NCI-H345 treated with DMSO at 0.1 percent for 48 hours (cell line): ENCODE measurements at regions not wholly inside any gene's neighbourhood (a gene's known extent, or its start where the extent isn't known, plus 50 kb on each side); places are given as distances from the start of the nearest gene placed in this dataset.
A peak's percentile ranks its signal among the peaks of the same experiment; 100 is the strongest.

Experiments used
- DNase-seq: peaks from one replicate; lab custom pipeline; 2025; ENCODE audit not compliant: unreplicated experiment; lab: John Stamatoyannopoulos, UW

GRCh38 chr18:25875551-25876240, 214.7 kb downstream of the SS18 start:
- no peak for DNase-seq

DNA sequence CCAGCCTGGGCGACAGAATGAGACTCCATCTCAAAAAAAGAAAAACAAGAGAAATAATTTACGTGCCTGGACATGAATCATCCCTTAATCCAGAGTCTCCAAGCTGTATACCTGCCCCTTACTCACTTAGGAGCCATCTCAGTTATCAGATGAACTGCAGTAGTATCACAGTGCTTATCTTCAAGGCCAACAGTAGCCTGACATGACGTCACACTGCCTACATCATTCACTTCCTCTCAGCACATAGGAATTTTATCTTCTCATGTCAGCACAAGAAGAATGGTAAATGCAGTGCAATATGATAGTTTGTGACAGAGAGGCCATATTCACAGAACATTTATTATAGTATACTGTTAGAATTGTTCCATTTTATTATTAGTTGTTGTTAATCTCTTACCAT, 216.6 kb downstream of the SS18 start:
- no peak for DNase-seq

GRCh38 chr18:25866331-25866730, 224.1 kb downstream of the SS18 start:
- DNase-seq, result no peak

GRCh38 chr18:25862881-25863600, 227.4 kb downstream of the SS18 start:
- no peak for DNase-seq

DNA sequence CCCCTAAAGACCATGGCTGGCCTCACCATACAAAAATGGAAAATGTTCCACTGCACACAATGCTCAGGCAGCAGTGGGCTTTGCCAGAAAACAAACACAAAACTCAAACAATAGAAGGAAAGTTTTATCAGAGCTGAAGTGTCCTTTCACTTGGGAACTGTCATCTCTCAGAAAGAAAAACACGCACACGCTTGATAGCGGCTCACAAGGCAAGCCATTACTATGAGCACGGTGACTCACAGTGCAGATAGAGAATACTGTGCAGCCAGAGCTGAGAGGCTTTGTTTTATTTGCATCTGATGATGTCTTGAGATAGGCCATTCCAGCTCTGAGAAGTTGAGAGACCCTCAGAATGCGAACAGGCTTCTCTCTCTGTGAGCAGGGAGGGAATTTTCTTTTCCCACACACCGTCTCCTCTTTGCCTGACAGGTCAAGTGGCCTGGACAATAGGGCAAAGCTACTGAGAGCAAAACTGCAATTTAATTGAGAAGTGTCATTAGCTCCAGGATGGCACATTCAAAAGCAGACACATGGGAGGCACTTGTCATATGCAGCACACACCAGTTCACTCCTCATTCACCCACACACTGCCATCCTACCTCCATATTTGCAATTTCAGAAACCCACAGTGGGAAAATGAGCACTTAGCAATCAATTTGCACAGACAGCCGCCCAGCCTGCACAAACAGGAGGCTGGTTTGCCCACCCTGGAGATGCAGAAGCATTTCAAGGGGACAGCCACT, 236.6 kb downstream of the SS18 start:
- DNase-seq, result no peak

- no peak for DNase-seq
Observed at GRCh38 chr18:25843791-25844190, 246.6 kb downstream of the SS18 start.

DNA sequence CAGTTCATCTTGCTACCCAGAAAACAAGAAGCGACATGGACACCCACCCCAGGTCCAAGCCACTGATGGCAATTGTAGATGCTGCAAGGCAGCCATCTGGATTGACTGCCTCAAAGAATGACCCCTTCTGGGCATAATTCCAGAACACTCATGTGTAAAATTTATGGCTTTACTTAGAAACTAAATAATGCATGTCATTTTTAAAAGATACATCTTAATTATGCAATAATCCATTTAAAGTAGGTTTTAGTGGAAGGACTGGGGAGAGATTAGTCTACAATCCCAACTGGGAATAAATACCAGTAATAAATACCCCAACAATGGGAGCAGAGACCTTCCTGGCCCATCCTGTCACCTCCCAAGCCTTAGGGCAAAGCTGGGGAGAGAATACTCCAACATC, 247.7 kb downstream of the SS18 start:
- no peak for DNase-seq

- DNase-seq, result no peak
Observed at GRCh38 chr18:25834061-25834460, 256.4 kb downstream of the SS18 start.

DNA sequence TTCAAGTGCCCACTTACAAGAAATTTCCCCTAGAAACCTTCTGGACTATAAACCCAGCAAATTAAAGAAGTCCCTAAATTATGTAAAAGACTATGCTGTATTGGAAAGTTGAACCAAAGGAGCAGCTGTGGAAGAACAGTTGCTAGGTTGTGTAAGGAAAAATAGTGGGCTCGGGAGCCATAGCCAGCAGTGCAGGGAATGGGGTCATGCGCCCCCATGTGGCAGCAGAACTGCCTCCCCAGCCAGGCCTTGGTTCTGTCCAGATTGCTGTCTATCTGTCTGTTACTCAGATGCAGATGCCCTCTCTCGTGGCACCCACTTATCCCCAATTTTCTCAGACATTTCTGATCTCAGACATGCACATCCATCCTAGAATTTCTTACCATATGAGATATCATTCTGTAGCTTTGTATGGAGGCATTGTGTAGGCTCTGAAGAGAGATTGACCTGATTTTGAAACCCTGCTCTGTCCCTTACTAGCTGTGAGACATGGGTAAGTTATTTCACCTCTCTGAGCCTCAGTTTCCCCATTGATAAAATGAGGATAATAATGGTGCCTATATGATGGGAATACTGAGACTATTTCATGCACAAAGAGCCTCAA, 258.3 kb downstream of the SS18 start:
- DNase-seq, result peak; percentile 35

- no peak for DNase-seq
Observed at GRCh38 chr18:25831301-25831701, 259.1 kb downstream of the SS18 start.

DNA sequence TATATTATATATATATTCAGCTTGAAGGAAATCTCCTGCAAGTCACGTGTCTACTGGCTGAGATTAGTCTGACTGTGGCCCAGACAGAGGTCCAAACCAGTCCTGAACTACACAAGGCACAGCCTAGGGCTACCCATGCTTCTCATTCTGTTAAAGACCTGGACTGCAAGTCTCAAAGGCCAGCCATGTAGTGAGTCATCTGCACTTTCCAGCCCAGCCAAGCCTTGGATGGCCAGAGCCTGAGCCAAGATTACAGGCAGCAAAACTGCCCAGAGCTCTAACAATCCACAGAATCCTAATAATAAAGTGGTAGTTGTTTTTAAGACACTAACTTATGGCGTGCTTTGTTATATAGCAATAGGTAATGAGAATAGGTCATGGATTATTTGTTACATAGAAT, 259.6 kb downstream of the SS18 start:
- no peak for DNase-seq

GRCh38 chr18:25827961-25828561, 262.4 kb downstream of the SS18 start:
- no peak for DNase-seq

DNA sequence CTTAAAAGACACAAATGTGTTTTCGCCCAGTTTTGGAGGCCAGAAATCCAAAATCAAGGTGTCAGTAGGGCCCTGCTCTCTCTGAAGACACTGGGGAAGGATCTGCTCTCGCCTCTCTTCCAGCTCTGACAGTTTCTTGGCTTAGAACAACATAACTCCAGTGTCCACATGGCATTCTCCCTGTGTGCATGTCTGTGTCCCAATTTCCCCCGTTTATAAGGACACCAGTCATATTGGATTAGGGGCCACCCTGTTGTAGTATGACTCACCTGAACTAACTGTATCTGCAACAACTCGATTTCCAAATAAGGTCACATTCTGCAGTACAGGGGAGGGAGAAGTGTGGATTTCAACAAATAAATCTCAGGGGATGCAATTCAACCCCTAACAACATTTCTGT, 263.2 kb downstream of the SS18 start:
- no peak for DNase-seq

- DNase-seq, result no peak
Observed at GRCh38 chr18:25826823-25827222, 263.6 kb downstream of the SS18 start.

GRCh38 chr18:25825979-25826776, 264.2 kb downstream of the SS18 start:
- no peak for DNase-seq

- no peak for DNase-seq
Observed at GRCh38 chr18:25825056-25825455, 265.4 kb downstream of the SS18 start.

- DNase-seq, result no peak
Observed at GRCh38 chr18:25819746-25820363, 270.6 kb downstream of the SS18 start.

DNA sequence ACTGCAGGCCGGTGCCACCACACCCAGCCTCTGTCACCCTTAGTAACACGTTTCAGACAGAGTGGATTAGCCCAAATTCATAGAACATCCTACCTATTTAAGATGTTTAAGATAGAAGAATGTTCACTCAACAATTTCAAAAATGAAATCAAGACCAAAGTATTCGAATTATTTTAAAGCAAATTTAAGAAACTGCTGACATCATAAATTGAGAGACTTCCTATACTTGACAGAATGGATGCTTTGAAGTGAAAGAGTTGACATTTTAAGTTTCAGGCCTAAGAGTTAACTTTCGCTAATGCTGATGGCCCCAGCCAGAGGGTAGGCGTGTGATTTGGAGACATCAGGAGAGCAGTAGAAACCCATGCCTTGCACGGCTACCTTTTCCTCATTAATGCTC, 271.9 kb downstream of the SS18 start:
- no peak for DNase-seq

- no peak for DNase-seq
Observed at GRCh38 chr18:25817546-25818237, 272.7 kb downstream of the SS18 start.
